HG03139 (cell line): ENCODE measurements at regions not wholly inside any gene's neighbourhood (a gene's known extent, or its start where the extent isn't known, plus 50 kb on each side); places are given as distances from the start of the nearest gene placed in this dataset.

Experiments
- ATAC-seq: cut with Tn5 transposase; IDR thresholded peaks from one replicate; pipeline ENCODE4 v1.9.1; 2021; ENCODE audit not compliant: unreplicated experiment

- no peak for ATAC-seq
Measured at GRCh38 chr16:76157629-76158028, 119.6 kb upstream of the CNTNAP4 start.

DNA sequence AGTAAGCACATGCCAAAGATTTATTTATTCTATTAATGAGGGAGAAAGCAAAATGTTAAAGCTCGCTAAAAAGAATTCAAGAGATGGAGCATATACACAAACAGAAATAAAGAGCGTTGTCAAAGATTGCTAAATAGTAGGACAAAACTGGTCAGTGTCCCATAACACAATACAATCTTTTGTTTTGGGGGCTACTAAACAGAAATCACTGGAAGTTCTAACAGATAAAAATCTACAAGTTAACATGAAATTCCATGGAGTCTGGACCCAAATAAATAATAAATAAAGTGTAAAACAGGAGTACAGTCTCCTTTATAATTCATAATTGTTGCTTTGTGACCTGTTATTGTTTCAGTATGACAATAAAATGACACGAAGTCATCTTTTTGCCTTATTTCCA, 115.2 kb upstream of the CNTNAP4 start:
- no peak for ATAC-seq

GRCh38 chr16:76164970-76165558, 112.1 kb upstream of the CNTNAP4 start:
- no peak for ATAC-seq

DNA sequence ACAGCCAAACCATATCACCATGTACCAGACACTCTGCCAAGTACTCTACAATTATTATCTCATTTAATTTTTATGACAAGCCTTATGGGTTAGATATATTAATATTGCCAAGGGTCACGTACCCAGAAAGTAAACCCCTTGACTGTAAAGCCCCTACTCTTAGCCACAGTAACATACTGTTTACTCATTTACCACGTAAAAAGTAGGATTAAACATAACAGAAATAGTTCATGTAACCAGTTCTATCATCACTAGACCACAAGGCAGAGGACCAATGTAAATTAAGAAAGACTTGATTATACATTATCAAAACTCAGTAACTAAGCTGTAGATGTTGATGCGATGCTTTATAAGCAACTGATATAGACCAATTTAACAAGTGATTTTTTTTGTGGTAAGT, 101.5 kb upstream of the CNTNAP4 start:
- ATAC-seq = peak; percentile 21

DNA sequence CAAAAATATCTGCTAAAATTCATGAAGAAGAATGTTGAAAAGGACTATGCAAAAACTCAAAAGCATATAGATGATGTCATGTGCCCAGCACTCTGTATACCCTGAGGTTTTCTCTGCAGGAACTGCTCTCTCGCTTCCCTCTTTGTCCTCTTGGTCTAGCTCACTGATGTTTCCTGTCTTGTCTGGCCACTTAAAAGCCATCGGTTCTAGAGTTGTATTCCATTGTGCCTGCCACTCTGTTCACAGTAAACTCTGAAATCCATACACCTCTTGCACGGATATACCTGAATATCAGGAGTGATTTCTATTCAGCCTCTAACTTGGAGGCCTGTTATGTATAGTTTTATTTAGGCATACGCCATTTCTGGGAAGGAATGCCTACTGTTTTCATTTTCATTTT, 101.0 kb upstream of the CNTNAP4 start:
- ATAC-seq = peak; percentile 58

DNA sequence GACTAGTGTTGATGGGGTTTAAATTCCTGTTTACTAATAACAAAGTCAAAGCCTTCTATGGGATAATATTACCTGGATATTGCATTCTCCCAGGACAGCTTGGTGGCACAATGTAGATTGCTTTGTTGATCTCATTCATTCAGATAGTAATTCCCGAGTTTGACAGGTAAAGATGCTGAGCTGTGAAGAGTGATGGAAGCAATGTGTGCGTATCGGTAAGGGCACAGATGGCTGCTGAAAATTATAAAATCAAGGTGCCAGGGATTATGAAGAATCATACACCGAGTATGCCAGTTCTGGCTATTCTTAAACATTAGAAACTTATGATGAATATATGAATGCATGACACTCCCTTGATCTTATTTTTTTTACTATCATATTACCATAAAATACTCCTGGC, 100.6 kb upstream of the CNTNAP4 start:
- no peak for ATAC-seq

GRCh38 chr16:76182041-76182635, 95.1 kb upstream of the CNTNAP4 start:
- ATAC-seq = no peak

- ATAC-seq = no peak
Measured at GRCh38 chr16:76183647-76184046, 93.6 kb upstream of the CNTNAP4 start.

- ATAC-seq = no peak
Measured at GRCh38 chr16:76190057-76190456, 87.1 kb upstream of the CNTNAP4 start.

- no peak for ATAC-seq
Measured at GRCh38 chr16:76190480-76190879, 86.7 kb upstream of the CNTNAP4 start.

GRCh38 chr16:76193906-76194615, 83.1 kb upstream of the CNTNAP4 start:
- no peak for ATAC-seq

DNA sequence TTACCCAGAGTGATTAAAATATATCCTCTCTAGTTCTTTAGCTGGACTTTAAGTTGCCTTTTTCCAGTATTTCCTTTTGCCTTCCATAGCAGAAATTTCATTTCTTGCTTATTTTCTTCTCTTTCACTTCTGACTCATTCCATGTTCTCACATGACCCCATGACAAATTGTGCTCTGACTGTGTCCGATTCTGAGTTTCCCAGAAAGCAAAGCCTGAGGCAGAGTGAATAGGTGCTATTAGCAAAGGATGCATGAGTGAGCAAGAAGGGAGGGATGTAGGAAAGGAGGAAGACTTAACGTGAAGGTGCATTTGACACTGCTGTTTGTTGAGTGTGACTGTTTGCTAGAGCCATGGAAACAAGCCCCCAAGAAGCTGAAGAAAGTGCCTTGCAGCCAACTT, 82.6 kb upstream of the CNTNAP4 start:
- ATAC-seq = no peak

DNA sequence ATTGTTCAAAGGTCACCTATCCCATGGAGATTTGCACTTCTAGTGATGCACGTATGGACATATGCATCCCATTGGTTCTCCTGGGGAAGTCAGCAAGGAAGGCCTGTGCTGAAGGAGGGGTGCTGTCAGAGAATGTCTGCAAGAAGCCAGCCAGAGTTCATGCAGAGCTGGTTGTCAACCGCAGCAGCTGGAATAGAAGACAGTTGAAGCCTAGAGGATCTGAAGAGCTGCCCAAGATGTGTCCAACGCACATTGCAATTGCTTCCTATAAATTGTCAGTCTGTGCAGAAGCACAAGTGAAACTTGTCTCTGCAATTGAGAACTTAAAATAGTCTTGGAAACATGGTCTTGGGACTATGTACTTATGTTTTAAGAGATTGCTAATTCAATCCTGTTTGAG, 82.1 kb upstream of the CNTNAP4 start:
- ATAC-seq = no peak

DNA sequence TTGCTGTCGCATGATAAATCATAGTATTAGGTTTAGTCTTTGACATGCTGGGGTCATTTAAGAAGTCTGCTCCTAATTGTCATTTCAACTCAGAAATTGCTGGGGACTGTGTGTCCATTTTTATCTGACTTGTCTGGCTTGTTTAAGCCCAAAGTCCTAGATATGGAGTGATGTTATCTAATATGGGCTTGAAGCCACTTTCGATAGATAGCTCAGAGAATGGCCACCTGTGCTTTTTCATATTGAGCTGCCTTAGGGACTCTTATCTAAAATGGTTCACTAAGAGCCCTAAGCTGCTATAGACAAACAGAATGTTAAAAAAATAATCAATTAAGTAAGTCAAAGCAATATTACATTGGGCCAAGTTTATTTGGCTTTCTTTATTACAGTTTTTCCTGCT, 81.6 kb upstream of the CNTNAP4 start:
- ATAC-seq = no peak

DNA sequence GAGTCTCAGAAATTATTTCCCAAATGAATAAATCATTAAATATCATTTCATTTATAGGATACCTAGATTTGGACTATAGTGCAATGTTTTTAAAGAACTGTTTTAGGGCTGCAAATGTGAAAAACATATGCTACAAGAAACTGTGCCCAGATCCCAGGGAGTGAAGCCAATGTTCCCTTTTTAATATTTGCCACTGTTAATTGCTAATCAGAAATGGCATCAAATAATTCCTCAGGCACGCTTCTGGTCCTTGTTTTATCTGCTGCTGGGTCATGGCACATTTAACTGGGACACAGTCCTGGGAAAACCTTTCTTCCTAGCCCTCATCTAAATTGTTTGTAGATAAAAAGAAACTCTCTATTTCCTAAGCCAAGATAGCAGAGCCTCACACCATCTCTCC, 79.3 kb upstream of the CNTNAP4 start:
- ATAC-seq = no peak

GRCh38 chr16:76199681-76200220, 77.5 kb upstream of the CNTNAP4 start:
- ATAC-seq = no peak

GRCh38 chr16:76201385-76201784, 75.8 kb upstream of the CNTNAP4 start:
- no peak for ATAC-seq

GRCh38 chr16:76204249-76204648, 73.0 kb upstream of the CNTNAP4 start:
- no peak for ATAC-seq

GRCh38 chr16:76207270-76207669, 69.9 kb upstream of the CNTNAP4 start:
- no peak for ATAC-seq

- no peak for ATAC-seq
Measured at GRCh38 chr16:76210157-76210556, 67.0 kb upstream of the CNTNAP4 start.

DNA sequence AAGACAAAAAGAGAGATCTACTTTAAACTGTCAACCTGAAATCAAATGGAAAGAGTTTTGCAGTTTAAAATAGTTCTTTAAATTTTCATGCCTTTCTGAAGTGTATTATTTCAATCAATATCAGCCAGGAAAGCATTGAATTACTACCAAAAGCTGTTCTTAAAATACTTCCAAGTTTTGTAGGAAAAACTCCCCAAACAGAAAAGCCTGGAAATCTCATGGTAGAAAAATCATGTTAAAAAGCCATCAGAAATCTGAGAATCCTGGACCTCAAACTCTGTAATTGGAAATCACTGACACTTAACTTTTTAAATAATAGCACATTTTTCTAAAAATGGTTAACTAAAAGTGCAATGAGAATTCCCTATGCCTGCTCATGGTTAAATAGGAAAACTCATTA, 63.3 kb upstream of the CNTNAP4 start:
- ATAC-seq = no peak

DNA sequence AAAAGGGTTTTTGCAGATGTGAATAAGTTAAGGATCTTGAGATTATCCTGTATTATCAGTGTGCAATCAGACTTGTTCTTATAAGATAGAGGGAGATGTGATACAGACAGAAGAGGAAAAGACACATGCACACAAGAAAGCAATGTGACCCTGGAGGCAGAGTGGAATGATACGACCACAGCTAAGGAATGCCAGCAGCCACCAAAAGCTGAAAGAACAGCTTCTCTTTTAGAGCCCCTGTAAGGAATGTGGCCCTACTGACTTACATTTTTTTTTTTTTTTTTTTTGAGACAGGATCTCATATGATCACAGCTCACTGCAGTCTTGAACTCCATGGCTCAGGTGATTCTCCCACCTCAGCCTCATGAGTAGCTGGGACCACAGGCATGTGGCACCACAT, 62.3 kb upstream of the CNTNAP4 start:
- ATAC-seq = no peak
